ENCODE measurements at regions not wholly inside any gene's neighbourhood (a gene's known extent, or its start where the extent isn't known, plus 50 kb on each side); places are given as distances from the start of the nearest gene placed in this dataset.
"Not testable (repeated sequence)": the region's sequence is repeated elsewhere in the genome, so short reads cannot be mapped to it uniquely, and the experiment has no call there.

DNA sequence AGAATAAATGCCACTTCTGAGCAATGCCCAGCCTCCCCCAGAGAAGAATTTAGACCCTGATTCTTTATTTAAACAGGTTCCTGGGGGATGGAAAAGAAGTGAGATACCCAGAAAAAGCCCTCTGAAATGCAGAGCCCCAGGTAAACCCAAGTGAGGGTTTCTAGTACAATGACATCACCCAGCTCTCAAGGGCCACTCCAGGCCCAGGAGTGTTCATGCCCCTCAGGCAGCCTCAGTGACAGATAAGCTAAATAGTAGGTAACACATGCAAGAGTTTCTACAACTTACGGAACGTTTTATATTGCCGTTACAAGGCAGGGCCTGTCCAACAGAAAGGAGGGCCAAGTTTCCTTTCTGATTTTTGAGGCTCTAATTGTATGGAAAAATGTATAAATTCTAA lies 683.7 kb upstream of the SALL1 start:
- no peak for DNase-seq (ENCODE audit: low read depth)
- TF ChIP-seq, protein P1, sequence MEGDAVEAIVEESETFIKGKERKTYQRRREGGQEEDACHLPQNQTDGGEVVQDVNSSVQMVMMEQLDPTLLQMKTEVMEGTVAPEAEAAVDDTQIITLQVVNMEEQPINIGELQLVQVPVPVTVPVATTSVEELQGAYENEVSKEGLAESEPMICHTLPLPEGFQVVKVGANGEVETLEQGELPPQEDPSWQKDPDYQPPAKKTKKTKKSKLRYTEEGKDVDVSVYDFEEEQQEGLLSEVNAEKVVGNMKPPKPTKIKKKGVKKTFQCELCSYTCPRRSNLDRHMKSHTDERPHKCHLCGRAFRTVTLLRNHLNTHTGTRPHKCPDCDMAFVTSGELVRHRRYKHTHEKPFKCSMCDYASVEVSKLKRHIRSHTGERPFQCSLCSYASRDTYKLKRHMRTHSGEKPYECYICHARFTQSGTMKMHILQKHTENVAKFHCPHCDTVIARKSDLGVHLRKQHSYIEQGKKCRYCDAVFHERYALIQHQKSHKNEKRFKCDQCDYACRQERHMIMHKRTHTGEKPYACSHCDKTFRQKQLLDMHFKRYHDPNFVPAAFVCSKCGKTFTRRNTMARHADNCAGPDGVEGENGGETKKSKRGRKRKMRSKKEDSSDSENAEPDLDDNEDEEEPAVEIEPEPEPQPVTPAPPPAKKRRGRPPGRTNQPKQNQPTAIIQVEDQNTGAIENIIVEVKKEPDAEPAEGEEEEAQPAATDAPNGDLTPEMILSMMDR (conservative IDR thresholded peaks at IDR 0.05; ENCODE audit: control insufficient read depth, insufficient read depth, low read depth, low read length): no peak

DNA sequence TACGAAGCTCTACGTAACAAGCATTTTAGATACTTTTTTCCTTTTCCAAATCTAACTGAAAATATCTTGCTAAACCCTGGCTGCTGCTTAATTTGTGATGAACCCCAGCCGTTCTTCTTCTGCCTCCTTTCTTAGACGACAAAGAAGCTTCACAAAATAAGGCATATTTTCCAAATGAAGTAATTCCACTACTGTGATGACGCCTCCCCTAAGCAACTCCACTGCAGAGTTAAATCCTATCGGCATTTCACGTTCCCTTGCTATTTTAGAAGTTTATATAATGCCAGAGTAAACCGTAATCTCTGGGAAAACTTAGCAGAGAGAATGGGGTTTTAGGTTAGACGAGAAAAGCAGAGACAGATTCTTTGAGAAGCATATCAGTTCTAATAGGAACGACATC lies 683.1 kb upstream of the SALL1 start:
- TF ChIP-seq, protein P1 (conservative IDR thresholded peaks at IDR 0.05; ENCODE audit: control insufficient read depth, insufficient read depth, low read depth, low read length): no peak
- no peak for DNase-seq (ENCODE audit: low read depth)
- H3K4me3 ChIP-seq (ENCODE audit: control insufficient read depth, low read depth, low read length): no peak overlapping the region

More for the DNA sequence above, 683.7 kb upstream of the SALL1 start:
- H3K4me3 ChIP-seq (ENCODE audit: control insufficient read depth, low read depth, low read length): no peak overlapping the region

DNA sequence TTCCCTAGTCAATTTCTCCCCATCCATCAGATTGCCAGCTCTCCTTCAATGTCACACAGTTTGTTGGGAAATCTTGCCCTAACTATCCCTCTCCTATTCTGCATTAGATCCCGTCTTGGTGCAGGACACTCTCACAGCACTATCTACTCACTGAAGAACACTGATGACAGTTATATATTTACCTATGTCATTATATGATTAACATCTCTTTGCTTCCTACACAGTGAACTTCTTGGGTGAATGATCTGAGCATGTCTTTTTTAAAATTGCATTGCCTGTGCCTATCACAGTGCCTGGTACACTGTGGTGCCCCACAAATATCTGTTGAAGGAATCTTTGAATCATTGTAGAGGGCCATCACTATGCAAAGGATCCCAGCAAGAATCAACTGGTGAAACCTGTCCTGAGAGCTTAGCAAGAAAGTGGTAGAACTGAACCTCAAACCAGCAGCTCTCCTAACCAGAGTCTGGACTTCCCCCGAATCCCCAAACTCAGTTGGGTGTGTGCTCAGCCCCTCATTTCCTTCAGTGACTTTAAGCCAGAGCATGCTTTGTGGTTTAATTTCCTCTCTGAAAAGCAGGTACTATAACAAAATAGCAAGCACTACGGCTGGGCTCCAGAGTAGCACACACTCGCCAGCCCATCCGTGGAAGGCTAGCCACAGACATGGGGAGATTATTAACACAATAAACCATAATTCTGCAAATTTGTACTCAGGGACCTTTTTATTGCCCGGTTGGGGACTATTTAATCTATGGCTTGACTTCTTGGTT lies 680.7 kb upstream of the SALL1 start:
- TF ChIP-seq, protein P1 (conservative IDR thresholded peaks at IDR 0.05; ENCODE audit: control insufficient read depth, insufficient read depth, low read depth, low read length): no peak
- DNase-seq (ENCODE audit: low read depth): no peak
- no peak overlapping the region for H3K4me3 ChIP-seq (ENCODE audit: control insufficient read depth, low read depth, low read length)

DNA sequence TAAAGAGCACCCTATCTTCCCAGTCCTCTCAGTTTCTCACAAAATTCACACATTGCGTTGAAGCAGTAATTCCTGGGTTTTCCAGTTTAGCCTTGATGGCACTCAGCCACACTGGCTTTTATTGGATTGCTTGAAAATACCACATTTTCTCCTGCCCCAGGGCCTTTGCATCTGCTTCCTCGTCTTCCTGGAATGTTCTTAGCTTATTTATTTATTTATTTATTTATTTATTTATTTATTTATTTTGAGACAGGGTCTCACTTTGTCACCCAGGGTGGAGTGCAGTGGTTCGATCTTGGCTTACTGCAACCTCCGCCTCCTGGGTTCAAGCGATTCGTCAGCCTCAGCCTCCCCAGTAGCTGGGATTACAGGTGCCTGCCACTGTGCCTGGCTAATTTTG lies 680.0 kb upstream of the SALL1 start:
- DNase-seq (ENCODE audit: low read depth): not testable (repeated sequence)

DNA sequence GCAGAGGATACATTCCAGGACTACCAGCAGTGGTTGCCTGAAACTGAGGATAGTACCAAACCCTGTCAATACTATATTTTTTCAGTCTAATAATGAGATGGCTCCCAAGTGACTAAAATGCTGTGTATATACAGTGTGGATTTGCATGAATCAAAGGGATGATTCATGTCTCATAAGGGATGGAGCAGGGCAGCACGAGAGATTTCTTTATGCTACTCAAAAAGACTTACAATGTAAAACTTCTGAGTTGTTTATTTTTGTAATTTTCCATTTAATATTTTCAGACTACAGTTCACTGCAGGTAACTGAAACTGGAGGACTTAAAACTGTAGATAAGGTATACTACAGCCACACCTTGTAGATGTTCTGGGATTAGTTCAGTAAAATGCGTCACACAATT lies 674.7 kb upstream of the SALL1 start:
- DNase-seq (ENCODE audit: low read depth): no peak
- TF ChIP-seq, protein P1 (conservative IDR thresholded peaks at IDR 0.05; ENCODE audit: control insufficient read depth, insufficient read depth, low read depth, low read length): no peak
- H3K4me3 ChIP-seq (ENCODE audit: control insufficient read depth, low read depth, low read length): no peak overlapping the region

More for the DNA sequence above, 680.0 kb upstream of the SALL1 start:
- not testable (repeated sequence) for H3K4me3 ChIP-seq (ENCODE audit: control insufficient read depth, low read depth, low read length)

DNA sequence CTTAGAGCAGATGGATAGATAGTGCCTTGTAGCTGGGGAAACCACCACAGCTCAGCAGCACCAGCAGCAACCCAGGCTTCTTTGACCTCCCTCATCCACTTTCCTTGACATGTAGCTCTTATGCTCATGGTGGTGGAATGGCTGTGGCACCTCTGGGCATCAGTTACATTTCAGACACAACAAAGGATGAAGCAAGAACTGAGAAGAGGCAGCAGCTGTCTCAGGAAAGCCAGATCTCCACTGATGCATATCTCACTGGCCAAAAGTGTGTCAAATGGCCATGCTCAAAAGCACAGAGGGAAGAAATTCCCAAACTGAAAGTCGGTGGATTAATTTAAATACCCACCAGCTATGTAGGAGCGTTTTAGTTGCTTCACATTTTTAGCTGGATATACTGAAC lies 671.4 kb upstream of the SALL1 start:
- TF ChIP-seq, protein P1 (conservative IDR thresholded peaks at IDR 0.05; ENCODE audit: control insufficient read depth, insufficient read depth, low read depth, low read length): no peak
- no peak overlapping the region for H3K4me3 ChIP-seq (ENCODE audit: control insufficient read depth, low read depth, low read length)
- DNase-seq (ENCODE audit: low read depth): no peak

DNA sequence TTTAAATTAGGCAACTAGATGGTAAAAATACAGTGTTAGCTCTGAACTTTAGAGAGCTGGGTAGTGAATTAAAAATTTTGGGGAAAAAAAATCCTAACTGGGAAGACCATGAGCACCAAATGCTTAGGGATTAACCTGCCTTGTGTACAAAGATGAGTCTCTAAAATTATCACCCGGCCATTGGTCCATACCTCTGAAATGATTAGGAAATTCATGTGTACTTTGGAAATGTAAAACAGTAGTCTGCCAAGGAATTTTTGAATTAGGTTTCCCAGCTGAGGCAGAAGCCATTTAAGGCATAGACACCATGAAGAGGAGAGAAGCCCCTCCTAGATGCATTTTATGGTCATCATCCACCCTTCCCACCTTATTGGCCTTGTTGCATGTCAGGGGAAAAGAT lies 670.5 kb upstream of the SALL1 start:
- DNase-seq (ENCODE audit: low read depth): no peak
- H3K4me3 ChIP-seq (ENCODE audit: control insufficient read depth, low read depth, low read length): no peak overlapping the region
- TF ChIP-seq, protein P1 (conservative IDR thresholded peaks at IDR 0.05; ENCODE audit: control insufficient read depth, insufficient read depth, low read depth, low read length): no peak
